HG02840 (cell line): ENCODE measurements at regions not wholly inside any gene's neighbourhood (a gene's known extent, or its start where the extent isn't known, plus 50 kb on each side); places are given as distances from the start of the nearest gene placed in this dataset.

Source experiments
- ATAC-seq: cut with Tn5 transposase; IDR thresholded peaks from one replicate; pipeline ENCODE4 v1.9.1; 2021; ENCODE audit warnings: mild to moderate bottlenecking, moderate library complexity, moderate number of reproducible peaks; ENCODE audit not compliant: unreplicated experiment, low FRiP score

- no peak for ATAC-seq
These were observed 248.2 kb upstream of the PITRM1 start for GRCh38 chr10:3420527-3421469.

- no peak for ATAC-seq
These were observed 247.3 kb upstream of the PITRM1 start for GRCh38 chr10:3419719-3420495.

- ATAC-seq, result no peak
These were observed 246.3 kb upstream of the PITRM1 start for GRCh38 chr10:3418926-3419325.

DNA sequence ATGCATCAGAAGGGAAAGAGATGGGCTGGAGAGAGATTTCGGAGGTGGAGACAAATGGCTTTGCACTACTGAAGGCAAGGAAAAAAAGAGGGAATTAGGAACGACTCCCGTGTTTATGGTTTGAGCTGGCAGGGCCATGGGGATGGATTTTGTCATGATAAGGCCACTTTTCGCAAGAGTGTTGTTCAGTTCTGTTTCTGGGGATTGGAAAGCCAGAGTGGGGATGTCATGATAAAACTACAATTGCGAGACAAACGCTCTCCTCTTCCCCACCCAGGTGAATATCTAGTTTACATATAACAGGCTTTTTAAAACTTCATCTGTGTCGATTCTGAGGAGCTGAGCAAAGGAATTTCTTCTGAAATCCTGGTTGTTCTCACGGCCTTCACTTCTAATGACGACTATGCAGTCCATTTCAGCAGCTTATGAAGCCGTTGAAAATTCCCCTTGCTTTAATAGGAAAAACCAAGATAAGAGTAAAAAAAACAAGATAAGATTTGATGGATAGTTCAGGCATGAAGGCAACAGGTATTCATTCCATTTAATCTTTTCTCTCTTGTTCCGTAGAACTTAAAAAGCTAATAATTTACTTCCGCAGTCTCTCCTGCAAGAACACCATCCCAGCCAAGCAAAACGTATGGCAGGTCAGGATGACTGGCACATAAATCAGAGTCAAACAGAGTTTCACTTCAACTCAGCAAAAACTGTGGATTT is 245.6 kb upstream of the PITRM1 start:
- no peak for ATAC-seq

DNA sequence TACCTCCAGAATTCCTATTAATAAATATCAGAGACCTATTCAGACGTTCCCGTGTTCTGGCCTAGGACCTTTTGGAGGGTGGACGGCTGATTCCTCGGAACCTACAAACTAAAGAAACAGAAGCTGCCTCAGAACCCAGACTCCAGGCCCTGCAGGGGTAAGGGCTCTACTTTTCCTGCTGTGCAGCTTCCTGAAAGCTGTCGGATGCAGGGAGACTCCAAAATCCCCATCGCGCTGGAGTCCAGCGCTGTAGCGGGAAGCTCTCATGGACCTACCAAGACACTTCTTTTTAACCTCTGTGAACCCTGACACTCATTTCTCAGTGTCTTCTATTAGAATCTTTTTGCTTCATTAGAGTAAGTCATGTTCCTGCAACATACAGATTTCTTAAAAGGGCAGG is 244.5 kb upstream of the PITRM1 start:
- ATAC-seq, result no peak

- ATAC-seq, result no peak
These were observed 243.5 kb upstream of the PITRM1 start for GRCh38 chr10:3415878-3416605.

GRCh38 chr10:3415038-3415736 is 242.6 kb upstream of the PITRM1 start:
- ATAC-seq, result no peak

DNA sequence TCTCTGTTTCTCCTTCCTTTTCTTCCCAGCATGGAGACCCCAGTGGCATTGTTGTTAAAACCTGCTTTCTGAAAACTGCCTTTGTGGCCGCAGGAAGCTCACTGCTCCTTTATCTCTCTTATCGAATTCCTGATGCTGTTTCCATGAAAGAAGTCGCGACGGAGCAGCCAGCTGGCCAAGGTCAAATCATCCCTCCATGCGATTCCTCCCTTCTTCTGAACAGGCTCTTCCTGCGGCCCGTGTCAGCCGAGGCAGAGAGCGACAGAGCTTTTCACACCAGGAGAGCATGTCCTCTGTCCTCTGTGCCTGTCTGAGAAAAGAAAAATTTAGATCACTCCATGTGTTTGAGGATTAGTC is 242.1 kb upstream of the PITRM1 start:
- ATAC-seq, result no peak

DNA sequence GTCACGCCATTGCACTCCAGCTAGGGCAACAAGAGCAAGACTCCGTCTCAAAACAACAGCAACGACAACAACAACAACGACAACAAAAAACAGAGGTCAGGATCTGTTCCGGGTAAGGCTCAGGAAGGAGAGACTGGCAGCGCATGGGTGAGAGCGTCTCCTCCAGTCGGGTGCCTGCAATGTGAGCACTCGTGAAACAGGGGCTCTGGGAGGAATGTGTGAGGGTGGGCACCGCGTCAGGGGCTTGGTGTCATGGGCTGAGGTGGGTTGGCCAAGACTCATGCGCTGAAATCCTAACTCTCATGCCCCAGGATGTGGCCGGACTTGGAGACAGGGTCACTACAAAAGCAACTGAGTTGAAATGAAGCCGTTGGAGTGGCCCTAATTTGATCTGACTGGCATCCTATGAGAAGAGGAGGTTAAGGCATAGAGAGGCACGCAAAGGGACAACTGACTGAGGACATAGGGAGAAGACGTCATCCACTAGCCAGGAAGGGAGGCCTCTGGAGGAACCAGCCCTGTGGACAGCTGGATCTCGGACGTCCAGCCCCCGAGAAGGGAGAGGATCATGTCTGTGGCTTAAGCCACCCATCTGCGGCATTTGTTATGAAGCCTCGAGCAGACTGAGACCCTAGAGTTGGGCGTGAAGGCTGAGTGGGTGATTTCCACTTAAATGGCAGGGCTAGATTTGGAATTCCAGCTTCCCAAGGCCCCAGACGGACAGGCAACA is 241.5 kb upstream of the PITRM1 start:
- ATAC-seq, result no peak

DNA sequence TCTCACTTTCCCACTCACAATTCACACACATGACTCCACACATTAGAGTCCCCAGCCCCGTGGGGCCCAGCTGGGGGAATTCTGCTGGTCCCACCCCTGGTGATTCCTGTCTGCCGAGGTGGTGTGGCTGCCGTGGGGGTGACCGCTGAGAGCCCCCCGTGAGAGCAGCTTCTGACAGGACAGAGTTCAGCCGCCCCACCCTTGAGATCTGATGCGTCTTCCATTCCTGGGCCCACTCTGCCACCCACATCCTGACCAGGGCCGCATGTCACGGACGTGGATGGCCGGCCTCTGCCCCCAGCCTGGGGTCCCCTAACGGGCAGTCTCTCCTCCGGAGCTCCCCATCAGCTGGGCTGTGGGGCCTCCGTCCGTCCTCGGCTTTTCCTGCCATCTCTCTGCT is 240.1 kb upstream of the PITRM1 start:
- ATAC-seq, result no peak

DNA sequence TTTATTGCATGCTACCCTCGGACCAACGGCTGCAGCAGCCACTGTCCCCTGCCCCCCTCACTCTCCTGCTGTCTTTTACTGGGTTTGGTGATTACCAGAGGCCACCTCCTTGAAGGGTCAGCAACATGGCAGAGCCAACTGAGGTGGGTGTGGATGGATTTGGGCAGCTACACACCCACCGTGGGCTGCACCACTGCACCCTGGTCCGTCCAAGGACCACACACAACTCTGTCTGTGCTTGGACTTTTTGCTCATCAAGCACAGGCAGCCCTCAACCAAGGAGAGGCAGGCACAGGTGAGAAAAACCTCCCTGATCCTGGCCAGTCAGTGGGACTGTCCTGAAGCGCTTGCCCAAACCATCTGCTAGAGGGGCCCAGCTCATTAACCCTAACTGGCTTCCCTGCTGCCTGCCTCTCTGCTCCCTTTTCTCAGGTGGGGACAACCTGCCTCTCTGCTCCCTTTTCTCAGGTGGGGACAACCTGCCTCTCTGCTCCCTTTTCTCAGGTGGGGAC is 239.5 kb upstream of the PITRM1 start:
- ATAC-seq, result no peak

DNA sequence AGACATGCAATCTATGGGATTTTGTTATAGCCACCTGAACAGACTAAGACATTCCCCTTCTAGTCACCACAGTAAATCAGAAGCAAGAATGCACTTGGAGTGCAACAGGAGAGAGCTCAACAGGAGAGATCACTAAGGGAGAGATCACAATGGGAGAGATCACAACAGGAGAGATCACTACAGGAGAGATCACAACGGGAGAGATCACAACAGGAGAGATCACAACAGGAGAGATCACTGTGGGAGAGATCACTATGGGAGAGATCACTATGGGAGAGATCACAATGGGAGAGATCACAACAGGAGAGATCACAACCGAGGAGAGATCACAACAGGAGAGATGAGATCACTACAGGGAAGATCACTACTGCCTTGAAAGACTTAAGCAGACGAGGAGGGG is 238.5 kb upstream of the PITRM1 start:
- ATAC-seq, result no peak

GRCh38 chr10:3409928-3410327 is 237.3 kb upstream of the PITRM1 start:
- ATAC-seq, result no peak

- ATAC-seq, result no peak
These were observed 236.2 kb upstream of the PITRM1 start for GRCh38 chr10:3408603-3409365.

GRCh38 chr10:3407208-3407607 is 234.6 kb upstream of the PITRM1 start:
- ATAC-seq, result no peak

DNA sequence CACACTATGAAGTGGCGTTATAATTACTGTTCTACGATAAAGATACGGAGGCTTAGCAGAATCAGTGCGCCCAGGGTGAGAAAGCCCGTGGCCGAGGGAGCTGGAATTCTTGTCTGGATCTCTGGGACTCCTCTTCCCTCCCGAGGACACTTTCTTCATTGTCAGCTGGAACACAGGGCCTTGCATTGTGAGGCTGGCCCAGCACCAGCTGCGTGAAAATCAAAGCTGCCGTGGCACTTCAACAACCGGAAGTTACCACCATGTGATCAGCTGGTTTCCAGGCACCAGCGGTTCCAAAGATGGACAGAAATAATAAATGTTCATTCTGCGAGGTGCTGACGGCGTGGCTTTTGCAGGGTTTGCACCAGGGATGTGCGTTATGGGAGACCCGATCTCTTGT is 234.0 kb upstream of the PITRM1 start:
- no peak for ATAC-seq

GRCh38 chr10:3404381-3404780 is 231.8 kb upstream of the PITRM1 start:
- ATAC-seq, result no peak

- ATAC-seq, result no peak
These were observed 229.7 kb upstream of the PITRM1 start for GRCh38 chr10:3402187-3402751.
